ENCODE measurements at regions not wholly inside any gene's neighbourhood (a gene's known extent, or its start where the extent isn't known, plus 50 kb on each side); places are given as distances from the start of the nearest gene placed in this dataset.

- TF ChIP-seq POLR2A (IDR thresholded peaks at IDR 0.05) (no peak), CTCF (IDR thresholded peaks at IDR 0.05) (no peak)
Observed at GRCh38 chr1:233442026-233442780, 114.7 kb downstream of the MAP3K21 start.
